ENCODE measurements at regions not wholly inside any gene's neighbourhood (a gene's known extent, or its start where the extent isn't known, plus 50 kb on each side); places are given as distances from the start of the nearest gene placed in this dataset.

GRCh38 chr18:29077344-29077743 is 900.4 kb upstream of the CDH2 start:
- Histone ChIP-seq H3K4me3 (ENCODE audit: low read depth in 1 of 2, low read length in 2 of 2) (no peak overlapping the region), H3K4me1 (ENCODE audit: control insufficient read depth in 1 of 2, insufficient read depth in 2 of 2, low read length in 2 of 2) (no peaks in the 10 kb centered on the region), H3K36me3 (ENCODE audit: control insufficient read depth in 1 of 2, insufficient read depth in 2 of 2, low read length in 2 of 2) (no peaks in the 10 kb centered on the region), H3K27ac (ENCODE audit: low read length) (no peak overlapping the region), H3K27me3 (ENCODE audit: low read depth, low read length) (no peaks in the 10 kb centered on the region), H3K9me3 (ENCODE audit: control insufficient read depth in 1 of 2, low read length in 2 of 2) (no peaks in the 10 kb centered on the region)

- H3K4me1 ChIP-seq (ENCODE audit: control insufficient read depth in 1 of 2, insufficient read depth in 2 of 2, low read length in 2 of 2): no peaks in the 10 kb centered on the region
- no peak overlapping the region for H3K4me3 ChIP-seq (ENCODE audit: low read depth in 1 of 2, low read length in 2 of 2)
- H3K27ac ChIP-seq (ENCODE audit: low read length): no peak overlapping the region
Observed at GRCh38 chr18:29076645-29077044, 899.7 kb upstream of the CDH2 start.

DNA sequence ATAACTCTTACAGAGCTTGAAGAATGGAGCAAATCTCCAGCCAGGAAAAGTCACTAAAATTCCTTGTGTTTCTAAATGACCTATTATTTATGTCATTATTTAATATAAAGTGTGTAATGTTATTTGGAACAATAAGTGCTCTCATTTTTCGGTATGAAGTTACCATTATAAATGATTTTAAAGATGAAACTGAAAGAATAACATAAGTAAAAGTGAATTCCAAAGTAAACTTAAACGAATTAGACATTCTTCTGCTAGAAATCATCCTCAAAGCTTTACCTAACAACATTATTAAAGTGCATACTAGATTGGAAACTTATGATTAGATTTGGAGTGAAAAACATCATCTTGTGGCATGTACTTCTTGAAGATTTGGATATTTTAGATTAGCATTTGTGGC is 897.2 kb upstream of the CDH2 start:
- Histone ChIP-seq H3K9me3 (ENCODE audit: control insufficient read depth in 1 of 2, low read length in 2 of 2) (no peaks in the 10 kb centered on the region), H3K27ac (ENCODE audit: low read length) (no peak overlapping the region), H3K4me3 (ENCODE audit: low read depth in 1 of 2, low read length in 2 of 2) (no peak overlapping the region), H3K4me1 (ENCODE audit: control insufficient read depth in 1 of 2, insufficient read depth in 2 of 2, low read length in 2 of 2) (no peaks in the 10 kb centered on the region), H3K36me3 (ENCODE audit: control insufficient read depth in 1 of 2, insufficient read depth in 2 of 2, low read length in 2 of 2) (no peaks in the 10 kb centered on the region), H3K27me3 (ENCODE audit: low read depth, low read length) (no peaks in the 10 kb centered on the region)

More at GRCh38 chr18:29076645-29077044, 899.7 kb upstream of the CDH2 start:
- Histone ChIP-seq H3K9me3 (ENCODE audit: control insufficient read depth in 1 of 2, low read length in 2 of 2) (no peaks in the 10 kb centered on the region), H3K36me3 (ENCODE audit: control insufficient read depth in 1 of 2, insufficient read depth in 2 of 2, low read length in 2 of 2) (no peaks in the 10 kb centered on the region), H3K27me3 (ENCODE audit: low read depth, low read length) (no peaks in the 10 kb centered on the region)

DNA sequence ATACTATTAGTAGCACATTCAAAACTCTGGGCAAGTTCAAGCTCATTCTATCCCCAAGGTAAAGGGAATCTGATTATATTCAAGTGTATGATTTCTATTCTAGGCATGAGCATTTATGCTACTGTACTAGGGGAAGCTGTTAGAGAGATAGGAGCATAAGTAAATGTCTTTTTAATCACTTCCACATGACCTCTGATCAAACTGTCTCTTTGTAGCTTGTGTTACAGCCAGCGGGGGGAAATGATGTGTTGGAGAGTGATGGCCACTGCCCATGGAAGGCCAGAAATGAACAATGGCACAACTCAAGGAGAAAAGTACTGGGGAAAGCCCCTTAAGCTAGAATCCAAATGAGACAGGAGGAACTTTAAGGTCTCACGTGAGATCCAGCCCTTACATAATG is 894.9 kb upstream of the CDH2 start:
- no peaks in the 10 kb centered on the region for H3K9me3 ChIP-seq (ENCODE audit: control insufficient read depth in 1 of 2, low read length in 2 of 2)
- H3K4me3 ChIP-seq (ENCODE audit: low read depth in 1 of 2, low read length in 2 of 2): no peak overlapping the region
- no peaks in the 10 kb centered on the region for H3K36me3 ChIP-seq (ENCODE audit: control insufficient read depth in 1 of 2, insufficient read depth in 2 of 2, low read length in 2 of 2)
- no peaks in the 10 kb centered on the region for H3K27me3 ChIP-seq (ENCODE audit: low read depth, low read length)
- no peaks in the 10 kb centered on the region for H3K4me1 ChIP-seq (ENCODE audit: control insufficient read depth in 1 of 2, insufficient read depth in 2 of 2, low read length in 2 of 2)
- H3K27ac ChIP-seq (ENCODE audit: low read length): no peak overlapping the region

DNA sequence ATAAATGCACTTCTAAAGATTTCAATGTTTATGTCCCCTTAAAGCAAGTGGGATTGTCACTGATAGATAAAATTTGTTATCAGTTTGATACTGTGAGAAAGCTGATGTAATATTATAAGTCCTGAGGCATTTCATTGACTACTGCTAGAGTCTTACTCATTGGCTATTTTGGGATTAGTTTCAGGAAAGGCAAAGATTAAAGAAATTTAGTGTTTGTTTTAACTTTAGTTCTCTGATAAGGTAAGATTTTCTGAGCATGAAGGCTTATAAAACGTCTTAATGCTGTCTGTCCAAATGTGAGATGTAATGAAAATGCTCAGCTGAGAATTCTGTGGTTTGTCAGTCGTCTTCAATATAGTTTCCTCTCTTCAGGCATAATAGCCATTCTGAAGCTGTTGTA is 886.4 kb upstream of the CDH2 start:
- H3K4me3 ChIP-seq (ENCODE audit: low read depth in 1 of 2, low read length in 2 of 2): no peak overlapping the region
- H3K36me3 ChIP-seq (ENCODE audit: control insufficient read depth in 1 of 2, insufficient read depth in 2 of 2, low read length in 2 of 2): no peaks in the 10 kb centered on the region
- H3K27ac ChIP-seq (ENCODE audit: low read length): no peak overlapping the region
- H3K9me3 ChIP-seq (ENCODE audit: control insufficient read depth in 1 of 2, low read length in 2 of 2): no peaks in the 10 kb centered on the region
- H3K27me3 ChIP-seq (ENCODE audit: low read depth, low read length): no peaks in the 10 kb centered on the region
- no peaks in the 10 kb centered on the region for H3K4me1 ChIP-seq (ENCODE audit: control insufficient read depth in 1 of 2, insufficient read depth in 2 of 2, low read length in 2 of 2)

DNA sequence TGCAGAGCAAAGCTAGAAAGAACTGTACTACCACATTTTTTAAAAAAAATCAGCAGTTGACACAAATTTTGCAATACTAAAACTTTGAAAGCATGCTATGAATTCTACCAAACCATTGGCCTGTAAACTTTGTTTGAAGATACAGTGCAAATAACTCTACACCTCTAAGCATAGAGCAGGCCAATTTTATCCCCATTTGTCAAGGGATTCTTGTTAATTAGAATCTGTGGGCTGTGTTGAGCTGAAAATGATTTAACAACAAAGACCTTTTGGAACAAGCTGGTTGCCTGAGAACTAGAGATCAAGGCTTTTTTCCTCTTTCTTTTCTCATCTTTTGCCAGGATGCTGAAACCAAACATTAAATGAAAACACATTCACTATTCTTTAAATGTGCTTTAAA is 886.0 kb upstream of the CDH2 start:
- Histone ChIP-seq H3K27ac (ENCODE audit: low read length) (no peak overlapping the region), H3K4me3 (ENCODE audit: low read depth in 1 of 2, low read length in 2 of 2) (no peak overlapping the region), H3K9me3 (ENCODE audit: control insufficient read depth in 1 of 2, low read length in 2 of 2) (no peaks in the 10 kb centered on the region), H3K27me3 (ENCODE audit: low read depth, low read length) (no peaks in the 10 kb centered on the region), H3K4me1 (ENCODE audit: control insufficient read depth in 1 of 2, insufficient read depth in 2 of 2, low read length in 2 of 2) (no peaks in the 10 kb centered on the region), H3K36me3 (ENCODE audit: control insufficient read depth in 1 of 2, insufficient read depth in 2 of 2, low read length in 2 of 2) (no peaks in the 10 kb centered on the region)

GRCh38 chr18:29060349-29060748 is 883.4 kb upstream of the CDH2 start:
- no peaks in the 10 kb centered on the region for H3K27me3 ChIP-seq (ENCODE audit: low read depth, low read length)
- no peaks in the 10 kb centered on the region for H3K36me3 ChIP-seq (ENCODE audit: control insufficient read depth in 1 of 2, insufficient read depth in 2 of 2, low read length in 2 of 2)
- H3K9me3 ChIP-seq (ENCODE audit: control insufficient read depth in 1 of 2, low read length in 2 of 2): no peaks in the 10 kb centered on the region
- H3K4me1 ChIP-seq (ENCODE audit: control insufficient read depth in 1 of 2, insufficient read depth in 2 of 2, low read length in 2 of 2): no peaks in the 10 kb centered on the region
- no peak overlapping the region for H3K4me3 ChIP-seq (ENCODE audit: low read depth in 1 of 2, low read length in 2 of 2)
- H3K27ac ChIP-seq (ENCODE audit: low read length): no peak overlapping the region

DNA sequence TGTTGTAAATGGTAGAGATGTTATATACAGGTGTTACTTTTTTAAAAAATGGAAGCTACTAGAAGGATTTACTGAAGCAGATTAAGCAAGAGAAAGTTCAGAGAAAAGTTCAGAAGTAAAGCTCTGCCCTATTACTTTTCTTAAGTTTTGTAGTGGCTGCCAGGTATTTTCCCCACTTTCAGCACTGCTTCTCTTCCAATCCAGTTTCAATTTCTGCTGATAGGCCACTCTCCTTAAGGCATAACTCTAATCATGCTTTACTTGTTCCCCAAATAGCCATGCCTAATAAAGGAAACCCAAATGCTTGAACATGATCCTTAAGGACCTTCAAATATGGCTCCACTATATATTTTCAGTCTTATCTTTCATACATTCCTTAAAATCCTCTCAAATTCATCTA is 880.8 kb upstream of the CDH2 start:
- no peaks in the 10 kb centered on the region for H3K36me3 ChIP-seq (ENCODE audit: control insufficient read depth in 1 of 2, insufficient read depth in 2 of 2, low read length in 2 of 2)
- H3K27me3 ChIP-seq (ENCODE audit: low read depth, low read length): no peaks in the 10 kb centered on the region
- peaks cover 0 to 3% of the 10 kb centered on the region in 2 donors for H3K9me3 ChIP-seq (ENCODE audit: control insufficient read depth in 1 of 2, low read length in 2 of 2)
- no peak overlapping the region for H3K4me3 ChIP-seq (ENCODE audit: low read depth in 1 of 2, low read length in 2 of 2)
- no peaks in the 10 kb centered on the region for H3K4me1 ChIP-seq (ENCODE audit: control insufficient read depth in 1 of 2, insufficient read depth in 2 of 2, low read length in 2 of 2)
- no peak overlapping the region for H3K27ac ChIP-seq (ENCODE audit: low read length)

GRCh38 chr18:29056800-29057199 is 879.9 kb upstream of the CDH2 start:
- H3K4me1 ChIP-seq (ENCODE audit: control insufficient read depth in 1 of 2, insufficient read depth in 2 of 2, low read length in 2 of 2): no peaks in the 10 kb centered on the region
- no peaks in the 10 kb centered on the region for H3K27me3 ChIP-seq (ENCODE audit: low read depth, low read length)
- H3K9me3 ChIP-seq (ENCODE audit: control insufficient read depth in 1 of 2, low read length in 2 of 2): peaks cover 0 to 6% of the 10 kb centered on the region in 2 donors
- H3K4me3 ChIP-seq (ENCODE audit: low read depth in 1 of 2, low read length in 2 of 2): no peak overlapping the region
- H3K27ac ChIP-seq (ENCODE audit: low read length): no peak overlapping the region
- no peaks in the 10 kb centered on the region for H3K36me3 ChIP-seq (ENCODE audit: control insufficient read depth in 1 of 2, insufficient read depth in 2 of 2, low read length in 2 of 2)

DNA sequence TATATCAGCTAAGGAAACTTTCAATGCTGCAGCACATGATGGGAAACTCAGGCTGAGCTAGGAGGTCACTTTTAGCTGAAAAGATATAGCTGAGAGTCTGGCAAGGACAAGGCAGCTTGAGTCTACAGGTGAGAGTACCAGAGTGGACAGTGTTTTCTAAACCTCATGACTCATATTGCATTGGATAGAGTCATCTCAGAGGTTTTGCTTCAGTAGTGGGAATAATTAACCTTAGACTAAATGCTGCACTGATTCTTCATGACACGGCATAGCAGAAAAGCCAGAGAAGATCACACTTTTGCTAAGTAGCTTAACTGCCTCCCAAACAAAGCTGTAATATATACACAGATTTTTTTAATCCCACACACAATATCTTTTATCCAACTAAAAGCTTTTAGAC is 865.0 kb upstream of the CDH2 start:
- Histone ChIP-seq H3K27me3 (ENCODE audit: low read depth, low read length) (no peaks in the 10 kb centered on the region), H3K27ac (ENCODE audit: low read length) (no peak overlapping the region), H3K4me1 (ENCODE audit: control insufficient read depth in 1 of 2, insufficient read depth in 2 of 2, low read length in 2 of 2) (no peaks in the 10 kb centered on the region)

DNA sequence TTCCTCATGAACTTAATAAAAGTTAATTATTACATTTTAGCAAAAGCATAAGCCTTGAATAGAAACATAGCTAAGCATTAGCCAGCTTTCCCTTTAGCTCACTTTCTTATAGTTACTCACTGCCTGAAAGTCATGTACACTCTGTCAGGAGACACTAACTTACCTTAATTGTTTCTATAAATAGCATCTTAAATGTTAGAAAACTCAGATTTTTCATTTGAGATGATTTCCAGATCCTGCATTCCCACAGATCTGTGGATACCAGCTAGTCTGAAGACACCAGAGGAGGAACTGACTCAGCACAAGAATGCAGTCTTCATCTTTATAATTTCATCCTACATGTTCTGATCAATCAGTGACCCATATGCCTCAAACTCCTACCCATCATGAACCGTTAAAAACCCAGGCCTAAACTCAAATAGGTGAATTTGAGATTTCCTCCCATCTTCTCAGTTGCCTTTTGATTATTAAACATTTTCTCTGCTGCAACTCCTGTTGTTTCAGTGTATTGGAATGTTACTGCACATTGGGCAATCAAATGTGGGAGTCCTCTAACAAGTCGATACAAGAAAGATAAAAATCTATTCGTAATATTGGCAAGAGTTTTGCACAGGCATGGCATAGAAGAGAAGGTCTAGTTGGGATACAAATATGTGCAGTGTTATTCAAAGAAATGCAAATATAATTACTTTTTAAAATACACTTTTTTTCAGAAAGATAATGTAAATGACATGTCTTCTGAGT is 857.4 kb upstream of the CDH2 start:
- H3K9me3 ChIP-seq (ENCODE audit: control insufficient read depth in 1 of 2, low read length in 2 of 2): no peaks in the 10 kb centered on the region
- H3K36me3 ChIP-seq (ENCODE audit: control insufficient read depth in 1 of 2, insufficient read depth in 2 of 2, low read length in 2 of 2): no peaks in the 10 kb centered on the region
- no peak overlapping the region for H3K27ac ChIP-seq (ENCODE audit: low read length)
- no peaks in the 10 kb centered on the region for H3K4me1 ChIP-seq (ENCODE audit: control insufficient read depth in 1 of 2, insufficient read depth in 2 of 2, low read length in 2 of 2)
- no peak overlapping the region for H3K4me3 ChIP-seq (ENCODE audit: low read depth in 1 of 2, low read length in 2 of 2)
- H3K27me3 ChIP-seq (ENCODE audit: low read depth, low read length): no peaks in the 10 kb centered on the region

More for the DNA sequence above, 865.0 kb upstream of the CDH2 start:
- H3K9me3 ChIP-seq (ENCODE audit: control insufficient read depth in 1 of 2, low read length in 2 of 2): peaks cover 0 to 2% of the 10 kb centered on the region in 2 donors
- no peaks in the 10 kb centered on the region for H3K36me3 ChIP-seq (ENCODE audit: control insufficient read depth in 1 of 2, insufficient read depth in 2 of 2, low read length in 2 of 2)
- no peak overlapping the region for H3K4me3 ChIP-seq (ENCODE audit: low read depth in 1 of 2, low read length in 2 of 2)

GRCh38 chr18:29028560-29028959 is 851.6 kb upstream of the CDH2 start:
- no peak overlapping the region for H3K4me3 ChIP-seq (ENCODE audit: low read depth in 1 of 2, low read length in 2 of 2)

More at GRCh38 chr18:29028560-29028959, 851.6 kb upstream of the CDH2 start:
- Histone ChIP-seq H3K36me3 (ENCODE audit: control insufficient read depth in 1 of 2, insufficient read depth in 2 of 2, low read length in 2 of 2) (no peaks in the 10 kb centered on the region), H3K27me3 (ENCODE audit: low read depth, low read length) (no peaks in the 10 kb centered on the region), H3K27ac (ENCODE audit: low read length) (no peak overlapping the region), H3K9me3 (ENCODE audit: control insufficient read depth in 1 of 2, low read length in 2 of 2) (no peaks in the 10 kb centered on the region), H3K4me1 (ENCODE audit: control insufficient read depth in 1 of 2, insufficient read depth in 2 of 2, low read length in 2 of 2) (no peaks in the 10 kb centered on the region)

All from muscle layer of duodenum (tissue), 2 donors.